NCI-H2227 (cell line): ENCODE measurements at regions not wholly inside any gene's neighbourhood (a gene's known extent, or its start where the extent isn't known, plus 50 kb on each side); places are given as distances from the start of the nearest gene placed in this dataset.
"Not testable (repeated sequence)": the region's sequence is repeated elsewhere in the genome, so short reads cannot be mapped to it uniquely, and the experiment has no call there.

Source experiments
- DNase-seq: peaks from one replicate; lab custom pipeline; 2025; ENCODE audit not compliant: unreplicated experiment; lab: John Stamatoyannopoulos, UW

- no peak for DNase-seq
Observed at GRCh38 chr2:59174536-59175243, 933.6 kb upstream of the FANCL start.

- no peak for DNase-seq
Observed at GRCh38 chr2:59173325-59173724, 932.2 kb upstream of the FANCL start.

GRCh38 chr2:59171019-59171418, 929.9 kb upstream of the FANCL start:
- DNase-seq, result no peak

GRCh38 chr2:59168766-59169165, 927.6 kb upstream of the FANCL start:
- DNase-seq, result no peak

- DNase-seq, result no peak
Observed at GRCh38 chr2:59167514-59167913, 926.4 kb upstream of the FANCL start.

GRCh38 chr2:59157908-59158307, 916.8 kb upstream of the FANCL start:
- not testable (repeated sequence) for DNase-seq

- DNase-seq, result no peak
Observed at GRCh38 chr2:59151805-59152204, 910.7 kb upstream of the FANCL start.

- no peak for DNase-seq
Observed at GRCh38 chr2:59150217-59150849, 909.2 kb upstream of the FANCL start.

DNA sequence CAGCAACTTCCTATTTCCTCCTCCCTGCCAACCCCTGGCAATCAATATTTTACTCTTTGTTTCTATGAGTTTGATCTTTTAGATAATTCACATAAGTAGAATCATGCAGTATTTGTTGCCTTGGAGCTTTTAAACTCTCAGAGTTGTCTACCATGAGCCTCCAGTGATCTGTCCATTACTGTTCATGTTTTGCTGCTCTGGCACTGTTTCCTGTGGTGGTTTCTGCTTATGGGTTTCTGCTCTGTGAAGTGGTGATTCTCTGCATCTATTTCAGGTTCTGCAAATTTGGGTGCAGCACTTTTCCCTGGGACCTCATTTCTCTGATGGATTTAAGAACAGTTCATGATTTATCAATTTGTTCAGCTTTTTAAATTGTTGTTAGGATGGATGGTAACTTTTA, 908.1 kb upstream of the FANCL start:
- DNase-seq, result no peak

GRCh38 chr2:59112258-59112657, 871.1 kb upstream of the FANCL start:
- no peak for DNase-seq

GRCh38 chr2:59096973-59097372, 855.8 kb upstream of the FANCL start:
- no peak for DNase-seq

- no peak for DNase-seq
Observed at GRCh38 chr2:59093571-59093970, 852.4 kb upstream of the FANCL start.

DNA sequence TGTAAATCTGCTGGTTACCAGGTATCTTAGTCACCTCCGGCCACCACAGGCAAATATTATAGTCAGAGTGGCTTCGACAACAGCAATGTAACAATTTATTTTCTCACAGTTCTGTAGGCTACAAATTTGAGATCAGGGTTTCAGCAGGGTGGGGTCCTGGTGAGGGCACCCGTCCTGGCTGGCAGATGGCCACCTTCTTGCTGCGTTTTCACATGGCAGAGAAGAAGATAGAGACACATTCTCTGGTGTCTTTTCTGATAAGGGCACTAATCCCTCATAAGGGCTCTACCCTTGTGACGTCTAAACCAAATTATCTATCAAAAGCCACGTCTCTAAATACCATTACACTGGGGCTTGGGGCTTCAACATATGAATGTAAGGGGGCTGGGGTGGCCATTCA, 843.2 kb upstream of the FANCL start:
- DNase-seq, result no peak

- DNase-seq, result no peak
Observed at GRCh38 chr2:59083075-59083828, 842.1 kb upstream of the FANCL start.

GRCh38 chr2:59082657-59083056, 841.5 kb upstream of the FANCL start:
- no peak for DNase-seq

DNA sequence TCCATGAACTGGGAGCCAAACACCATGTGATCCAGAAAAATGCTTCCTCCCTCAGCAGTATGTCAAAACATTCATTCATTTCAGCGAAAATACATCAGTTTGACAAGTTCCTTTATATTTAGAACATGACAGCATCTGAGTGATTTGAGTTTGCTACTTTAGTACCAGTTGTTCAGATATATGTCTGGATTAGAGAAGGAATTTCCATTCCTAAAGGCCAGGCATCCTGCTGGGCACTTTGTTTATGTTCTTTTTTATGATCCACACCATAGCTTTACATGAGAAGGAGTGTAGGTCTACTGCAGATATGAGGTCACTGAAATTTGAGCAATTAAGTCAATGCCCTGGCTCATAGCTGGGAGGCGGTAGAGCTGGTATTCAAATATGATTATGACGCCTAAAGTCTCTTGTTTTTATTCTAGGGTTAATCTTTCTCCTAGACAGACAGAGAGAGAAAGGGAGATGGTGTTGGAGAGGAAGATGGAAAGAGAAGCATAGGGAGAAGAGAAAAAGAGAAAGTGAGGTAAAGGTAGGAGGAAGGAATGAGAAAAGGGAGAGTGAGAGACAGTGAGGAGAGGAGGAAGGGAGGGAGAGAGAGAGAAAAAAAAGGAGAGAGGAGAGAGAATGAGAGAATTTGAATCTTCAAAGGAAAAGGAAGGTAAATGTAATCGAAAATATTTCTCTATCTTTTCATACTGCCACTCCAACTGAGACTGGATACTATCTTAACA, 839.5 kb upstream of the FANCL start:
- DNase-seq, result no peak

- DNase-seq, result no peak
Observed at GRCh38 chr2:59077981-59078531, 836.9 kb upstream of the FANCL start.

DNA sequence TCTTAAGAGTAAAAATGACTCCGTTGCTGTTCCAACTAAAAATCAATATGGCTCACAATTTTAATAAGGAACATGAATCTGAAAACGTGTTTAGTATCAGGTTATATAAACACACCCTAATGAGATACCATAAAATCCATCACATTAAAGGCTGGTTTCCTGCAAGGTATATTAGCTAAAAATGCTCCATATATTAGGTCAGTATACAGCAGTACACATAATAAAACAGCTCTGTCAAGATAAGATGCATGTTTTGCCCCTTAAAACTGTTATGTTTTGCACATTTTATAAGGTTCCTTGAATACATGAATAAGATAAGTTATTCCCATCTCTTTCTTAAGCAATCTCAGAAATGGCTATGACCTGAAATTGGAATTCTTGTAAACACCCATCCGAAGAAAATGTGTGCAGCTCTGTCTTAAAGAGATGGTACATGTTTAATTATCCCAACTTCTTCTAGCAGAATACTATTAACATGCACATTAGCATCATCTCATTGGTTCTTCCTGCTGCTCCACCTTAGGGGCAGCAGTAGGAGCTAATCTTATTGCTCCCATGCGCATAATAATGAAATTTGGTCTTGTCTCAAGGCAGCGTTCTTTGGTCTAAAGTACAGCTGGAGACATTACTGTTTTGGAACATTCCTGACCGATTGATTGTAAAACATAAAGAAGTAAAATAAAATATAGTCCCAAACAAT, 836.1 kb upstream of the FANCL start:
- no peak for DNase-seq

DNA sequence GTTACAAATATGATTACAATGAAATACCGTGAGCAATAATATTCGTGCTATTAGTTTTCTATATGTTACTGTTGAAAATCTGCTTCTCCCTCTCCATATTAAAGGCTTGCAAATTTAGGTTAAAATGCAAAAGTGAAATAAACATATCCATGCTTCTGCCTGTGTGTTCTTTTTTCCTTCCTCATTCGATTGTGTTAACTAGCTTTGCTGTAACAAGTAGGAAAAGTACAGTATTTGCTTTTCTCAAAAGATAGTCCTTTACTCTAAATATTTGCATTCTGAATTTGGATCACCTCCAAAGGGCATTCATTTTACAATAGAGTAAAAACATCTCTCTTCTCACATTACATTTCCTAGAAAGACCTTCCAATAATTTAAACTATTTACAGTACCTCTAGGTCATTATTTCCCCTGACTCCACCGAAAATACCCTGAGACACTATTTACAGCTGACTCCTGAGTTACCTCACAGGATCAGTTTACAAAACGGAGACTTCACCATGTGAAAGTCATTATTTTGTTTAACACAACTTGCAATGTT, 835.0 kb upstream of the FANCL start:
- DNase-seq, result no peak

DNA sequence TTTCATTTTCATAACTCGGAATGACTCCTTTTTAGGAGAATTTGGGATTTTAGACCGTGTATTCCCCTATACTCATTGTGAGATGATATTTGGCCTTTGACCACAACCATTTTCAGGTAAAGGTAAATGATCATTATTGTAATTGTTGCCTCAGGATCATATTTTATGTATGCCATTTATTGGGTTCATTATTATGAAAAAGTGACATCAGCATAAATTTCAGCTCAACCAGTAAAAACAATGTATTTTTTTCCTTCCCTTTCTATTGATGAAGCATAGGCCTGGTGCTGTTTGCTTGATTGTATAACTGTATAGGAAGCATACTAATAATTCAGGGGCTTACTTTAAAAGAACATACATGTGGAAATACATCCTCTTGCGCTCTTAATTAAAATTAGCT, 832.9 kb upstream of the FANCL start:
- no peak for DNase-seq
